ENCODE measurements at regions not wholly inside any gene's neighbourhood (a gene's known extent, or its start where the extent isn't known, plus 50 kb on each side); places are given as distances from the start of the nearest gene placed in this dataset.

GRCh38 chr5:125465703-125466102 lies 719.3 kb upstream of the ZNF608 start:
- no peaks in the 10 kb centered on the region for H3K36me3 ChIP-seq (replicated peaks in 1 of 2)
- peaks cover 0 to 7% of the 10 kb centered on the region in 2 donors for H3K4me1 ChIP-seq (replicated peaks in 1 of 2)
- peaks cover 0 to 7% (median 0%) of the 10 kb centered on the region in 3 donors for H3K9me3 ChIP-seq (replicated peaks in 1 of 3)
- intact Hi-C loops (cut with DNase I), result no loop called here
- H3K27ac ChIP-seq, result no peak overlapping the region
- no peak for DNase-seq
- no peaks in the 10 kb centered on the region for H3K27me3 ChIP-seq
- WGBS, 4 donors, result 68 to 85% (median 75%) methylated on average over 2 of the region's 2 CpGs
- TF ChIP-seq POLR2A (IDR thresholded peaks at IDR 0.05) (no peak), CTCF (IDR thresholded peaks at IDR 0.05) (no peak)
- H3K4me3 ChIP-seq, result no peak overlapping the region

GRCh38 chr5:125467222-125467621 lies 720.8 kb upstream of the ZNF608 start:
- Histone ChIP-seq H3K4me1 (replicated peaks in 1 of 2) (peaks cover 0 to 7% of the 10 kb centered on the region in 2 donors), H3K36me3 (replicated peaks in 1 of 2) (no peaks in the 10 kb centered on the region), H3K4me3 (no peak overlapping the region), H3K27ac (no peak overlapping the region), H3K9me3 (replicated peaks in 1 of 3) (peaks cover 0 to 7% (median 0%) of the 10 kb centered on the region in 3 donors), H3K27me3 (no peaks in the 10 kb centered on the region)
- intact Hi-C loops (cut with DNase I), result no loop called here
- no peak for TF ChIP-seq POLR2A (IDR thresholded peaks at IDR 0.05)
- TF ChIP-seq CTCF (IDR thresholded peaks at IDR 0.05), result no peak
- no peak for DNase-seq
- WGBS, 4 donors, result 92 to 100% (median 100%) methylated on average over 1 of the region's 1 CpG

GRCh38 chr5:125470280-125470902 lies 724.0 kb upstream of the ZNF608 start:
- intact Hi-C loops (cut with DNase I), result no loop called here
- Histone ChIP-seq H3K9me3 (replicated peaks in 1 of 3) (no peaks in the 10 kb centered on the region), H3K4me1 (replicated peaks in 1 of 2) (peaks cover 0 to 7% of the 10 kb centered on the region in 2 donors), H3K4me3 (no peak overlapping the region), H3K27me3 (no peaks in the 10 kb centered on the region), H3K36me3 (replicated peaks in 1 of 2) (no peaks in the 10 kb centered on the region), H3K27ac (no peak overlapping the region)
- TF ChIP-seq CTCF (IDR thresholded peaks at IDR 0.05), result no peak
- TF ChIP-seq POLR2A (IDR thresholded peaks at IDR 0.05), result no peak
- no peak for DNase-seq
- 76 to 86% (median 83%) methylated on average over 2 of the region's 2 CpGs for WGBS, 4 donors

- Histone ChIP-seq H3K27ac (no peak overlapping the region), H3K9me3 (replicated peaks in 1 of 3) (no peaks in the 10 kb centered on the region), H3K27me3 (no peaks in the 10 kb centered on the region), H3K36me3 (replicated peaks in 1 of 2) (no peaks in the 10 kb centered on the region), H3K4me1 (replicated peaks in 1 of 2) (no peaks in the 10 kb centered on the region), H3K4me3 (no peak overlapping the region)
- no peak for DNase-seq
- TF ChIP-seq POLR2A (IDR thresholded peaks at IDR 0.05), result no peak
- TF ChIP-seq CTCF (IDR thresholded peaks at IDR 0.05), result no peak
- WGBS, 4 donors, result 80 to 87% (median 81%) methylated on average over 3 of the region's 3 CpGs
- intact Hi-C loops (cut with DNase I), result no loop called here
Measured at GRCh38 chr5:125476901-125477585, 730.6 kb upstream of the ZNF608 start.
